ENCODE measurements at regions not wholly inside any gene's neighbourhood (a gene's known extent, or its start where the extent isn't known, plus 50 kb on each side); places are given as distances from the start of the nearest gene placed in this dataset.

DNA sequence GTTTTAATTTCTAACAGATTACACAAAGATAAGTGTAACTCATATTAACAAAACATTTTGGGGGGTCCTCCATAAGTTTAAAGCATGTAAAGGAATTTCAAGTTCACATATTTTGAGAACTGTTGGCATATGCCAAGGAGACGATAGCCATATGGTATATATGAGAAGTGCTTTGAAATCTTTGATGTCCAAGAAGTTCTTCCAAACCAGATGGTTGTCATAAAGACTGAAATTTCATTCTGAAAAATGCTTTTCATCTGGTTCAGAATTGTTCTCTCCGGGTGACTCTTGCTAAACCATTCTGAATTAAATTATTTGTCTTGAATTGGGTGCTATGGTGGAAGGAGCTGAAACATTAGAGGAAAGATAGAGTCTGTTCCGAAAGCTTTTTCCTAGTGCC, 513.0 kb upstream of the AKR1E2 start:
- TF ChIP-seq, protein P1, sequence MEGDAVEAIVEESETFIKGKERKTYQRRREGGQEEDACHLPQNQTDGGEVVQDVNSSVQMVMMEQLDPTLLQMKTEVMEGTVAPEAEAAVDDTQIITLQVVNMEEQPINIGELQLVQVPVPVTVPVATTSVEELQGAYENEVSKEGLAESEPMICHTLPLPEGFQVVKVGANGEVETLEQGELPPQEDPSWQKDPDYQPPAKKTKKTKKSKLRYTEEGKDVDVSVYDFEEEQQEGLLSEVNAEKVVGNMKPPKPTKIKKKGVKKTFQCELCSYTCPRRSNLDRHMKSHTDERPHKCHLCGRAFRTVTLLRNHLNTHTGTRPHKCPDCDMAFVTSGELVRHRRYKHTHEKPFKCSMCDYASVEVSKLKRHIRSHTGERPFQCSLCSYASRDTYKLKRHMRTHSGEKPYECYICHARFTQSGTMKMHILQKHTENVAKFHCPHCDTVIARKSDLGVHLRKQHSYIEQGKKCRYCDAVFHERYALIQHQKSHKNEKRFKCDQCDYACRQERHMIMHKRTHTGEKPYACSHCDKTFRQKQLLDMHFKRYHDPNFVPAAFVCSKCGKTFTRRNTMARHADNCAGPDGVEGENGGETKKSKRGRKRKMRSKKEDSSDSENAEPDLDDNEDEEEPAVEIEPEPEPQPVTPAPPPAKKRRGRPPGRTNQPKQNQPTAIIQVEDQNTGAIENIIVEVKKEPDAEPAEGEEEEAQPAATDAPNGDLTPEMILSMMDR (IDR thresholded peaks at IDR 0.05; ENCODE audit: low read depth, low read length): no peak
- DNase-seq (ENCODE audit: extremely low read depth, low read depth): no peak

DNA sequence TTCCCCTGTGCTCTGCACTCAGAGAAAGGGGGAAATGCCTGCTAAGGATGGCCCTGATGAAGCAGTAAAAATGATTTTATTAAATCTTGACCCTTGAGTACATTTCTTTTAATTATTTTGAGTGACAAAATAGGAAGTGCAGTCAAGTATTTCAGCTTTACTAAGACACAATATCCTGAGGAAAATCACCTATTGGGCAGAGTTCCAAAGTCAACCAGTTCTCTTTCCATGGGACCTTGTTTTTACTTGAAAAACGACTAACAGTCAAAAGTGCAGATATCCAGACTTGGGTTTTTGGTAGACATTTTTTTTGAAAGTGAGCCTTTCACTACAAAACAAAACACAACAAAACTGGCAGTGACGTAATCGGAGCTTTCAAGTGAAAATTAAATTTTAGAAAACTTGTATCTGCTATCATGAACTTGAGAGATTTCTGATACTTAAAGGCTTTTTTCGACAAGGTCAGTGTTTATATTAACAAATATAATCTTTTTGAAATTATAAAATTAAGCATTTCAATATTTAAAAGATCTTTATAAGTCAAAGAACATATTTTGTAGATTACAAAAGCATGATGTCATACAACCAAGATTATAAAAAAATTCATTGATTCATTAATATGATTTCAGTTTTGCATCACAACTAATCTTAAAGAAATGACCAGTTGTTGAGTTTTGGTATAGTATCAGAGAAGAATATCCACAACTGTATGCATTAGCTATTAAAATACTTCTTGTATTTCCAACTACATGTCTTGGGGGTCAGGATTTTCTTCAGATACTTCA, 513.8 kb upstream of the AKR1E2 start:
- no peak for DNase-seq (ENCODE audit: extremely low read depth, low read depth)
- TF ChIP-seq, protein P1 (IDR thresholded peaks at IDR 0.05; ENCODE audit: low read depth, low read length): no peak

DNA sequence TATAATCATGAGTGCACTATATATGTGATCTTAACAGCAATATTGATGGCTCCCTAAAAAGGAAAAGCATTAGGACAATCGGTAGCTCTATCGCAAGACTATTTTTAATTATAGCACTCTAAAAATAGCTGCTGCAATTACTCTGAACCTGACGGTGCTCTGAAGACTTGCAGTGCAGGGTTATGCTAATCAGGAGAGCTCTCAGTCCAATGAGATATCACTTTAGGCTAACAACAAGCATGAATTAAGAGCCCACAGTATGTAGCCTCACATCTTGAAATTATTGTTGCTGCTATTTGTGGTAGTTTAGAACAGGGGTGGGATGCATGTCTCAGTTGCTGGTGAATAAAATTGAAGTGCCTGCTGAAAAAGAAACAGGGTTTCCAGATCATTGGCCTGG, 515.8 kb upstream of the AKR1E2 start:
- DNase-seq (ENCODE audit: extremely low read depth, low read depth): no peak
- TF ChIP-seq, protein P1 (IDR thresholded peaks at IDR 0.05; ENCODE audit: low read depth, low read length): no peak

DNA sequence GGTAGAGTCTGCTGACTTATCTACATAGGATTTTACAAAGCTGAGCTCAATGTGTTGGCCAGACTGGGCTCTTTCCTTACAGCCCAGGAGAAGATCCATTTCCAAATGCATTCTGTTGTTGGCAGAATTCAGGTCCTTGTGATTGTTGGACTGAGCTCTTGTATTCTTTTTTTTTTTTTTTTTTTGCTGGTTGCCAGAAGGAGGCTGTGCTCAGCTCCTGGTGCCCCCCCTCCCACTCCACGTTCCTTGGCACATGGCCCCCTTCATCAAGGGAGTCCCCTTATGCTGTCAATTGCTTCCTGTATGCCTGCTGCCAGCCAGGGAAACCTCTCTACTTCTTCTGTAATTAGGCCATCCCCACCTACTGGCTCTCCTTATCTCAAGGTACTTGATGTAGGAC, 518.1 kb upstream of the AKR1E2 start:
- TF ChIP-seq, protein P1 (IDR thresholded peaks at IDR 0.05; ENCODE audit: low read depth, low read length): no peak
- DNase-seq (ENCODE audit: extremely low read depth, low read depth): no peak

DNA sequence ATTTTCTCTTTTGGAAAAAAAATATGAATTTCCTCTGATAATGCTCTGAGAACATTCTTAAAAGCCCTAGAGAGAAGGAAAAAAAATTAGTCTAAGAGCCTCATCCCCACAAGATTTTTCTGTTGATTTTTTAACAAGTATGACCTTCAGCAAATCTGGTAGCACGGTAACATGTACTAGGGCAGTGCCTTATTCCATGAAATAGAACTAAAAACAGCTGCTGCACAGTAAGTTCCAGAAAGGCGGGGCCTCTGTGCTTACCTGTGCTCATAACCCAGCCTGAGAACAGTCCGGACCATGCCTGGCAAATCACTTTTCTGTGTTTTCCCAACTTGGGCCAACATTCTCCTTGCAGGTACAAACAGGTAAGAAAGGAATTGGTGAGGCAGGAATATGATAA, 519.1 kb upstream of the AKR1E2 start:
- TF ChIP-seq, protein P1 (IDR thresholded peaks at IDR 0.05; ENCODE audit: low read depth, low read length): no peak
- DNase-seq (ENCODE audit: extremely low read depth, low read depth): no peak

DNA sequence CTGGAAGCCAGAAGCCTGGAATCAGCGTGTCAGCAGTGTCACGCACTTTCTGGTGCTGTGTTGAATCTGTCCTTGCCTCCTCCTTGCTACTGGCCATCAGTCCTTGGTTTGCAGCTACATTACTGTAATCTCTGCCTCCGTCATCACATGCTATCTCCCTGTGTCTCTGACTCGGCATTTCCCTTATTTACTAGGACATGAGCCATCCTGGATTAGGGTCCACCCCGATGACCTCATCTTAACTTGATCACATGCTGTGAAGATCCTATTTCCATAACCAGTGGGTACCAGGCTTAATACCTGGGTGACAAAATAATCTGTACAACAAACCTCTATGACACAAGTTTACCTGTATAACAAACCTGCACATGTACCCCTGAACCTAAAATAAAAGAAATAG, 518.0 kb upstream of the KLF6 start:
- TF ChIP-seq, protein P1 (IDR thresholded peaks at IDR 0.05; ENCODE audit: low read depth, low read length): no peak
- DNase-seq (ENCODE audit: extremely low read depth, low read depth): no peak

DNA sequence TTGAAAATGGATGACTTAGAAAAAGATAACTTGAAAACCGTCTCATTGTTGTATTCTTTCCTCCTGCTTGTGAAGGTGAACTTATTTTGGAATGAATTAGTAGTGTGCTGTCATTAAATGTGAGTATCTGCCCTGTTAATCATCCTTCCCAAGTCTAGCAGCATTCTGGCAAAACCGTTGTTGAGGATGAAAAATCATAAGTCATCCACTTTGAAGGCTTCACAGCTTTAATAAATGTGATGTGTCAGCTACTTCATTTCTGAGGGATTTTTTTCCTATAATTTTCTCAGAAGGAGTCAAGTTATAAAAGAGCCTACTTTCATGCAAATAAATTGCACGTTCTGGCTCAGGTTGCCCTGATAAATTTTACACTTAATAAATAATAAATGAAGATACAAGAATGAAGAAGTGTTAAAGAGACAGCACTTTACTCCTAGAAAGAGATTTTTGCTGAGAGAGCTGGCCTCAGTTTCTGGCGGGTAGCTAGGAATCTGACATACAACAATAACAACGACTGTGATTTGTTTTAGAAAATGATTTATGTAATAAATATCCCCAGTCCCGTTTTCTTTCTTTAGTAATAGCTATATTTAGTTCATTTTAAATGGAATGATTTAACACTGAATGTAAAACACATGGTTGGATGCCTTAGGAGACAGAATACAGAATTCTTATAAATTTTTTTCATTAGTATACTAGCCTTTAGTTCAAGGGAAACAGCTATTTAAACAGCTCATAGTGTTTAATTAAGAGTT, 516.5 kb upstream of the KLF6 start:
- TF ChIP-seq, protein P1 (IDR thresholded peaks at IDR 0.05; ENCODE audit: low read depth, low read length): no peak
- DNase-seq (ENCODE audit: extremely low read depth, low read depth): no peak

Data from AG09319 (cell line).